Stimulated activated naive CD8-positive, alpha-beta T cell treated with anti-CD3 and anti-CD28 coated beads, Interleukin-15, Interleukin-2, amounts not matched to agents 100 U/mL and 50 U/mL, for 24 hours (primary cell): ENCODE measurements at regions not wholly inside any gene's neighbourhood (a gene's known extent, or its start where the extent isn't known, plus 50 kb on each side); places are given as distances from the start of the nearest gene placed in this dataset.
A peak's percentile ranks its signal among the peaks of the same experiment; 100 is the strongest.

Experiments
- ATAC-seq: fragments of 150-1000 bp; cut with Tn5 transposase; one replicate; pipeline ENCODE4 v1.10.0; 2021
- DNase-seq: peaks from one replicate; pipeline ENCODE4 v3.0.0; 2021

DNA sequence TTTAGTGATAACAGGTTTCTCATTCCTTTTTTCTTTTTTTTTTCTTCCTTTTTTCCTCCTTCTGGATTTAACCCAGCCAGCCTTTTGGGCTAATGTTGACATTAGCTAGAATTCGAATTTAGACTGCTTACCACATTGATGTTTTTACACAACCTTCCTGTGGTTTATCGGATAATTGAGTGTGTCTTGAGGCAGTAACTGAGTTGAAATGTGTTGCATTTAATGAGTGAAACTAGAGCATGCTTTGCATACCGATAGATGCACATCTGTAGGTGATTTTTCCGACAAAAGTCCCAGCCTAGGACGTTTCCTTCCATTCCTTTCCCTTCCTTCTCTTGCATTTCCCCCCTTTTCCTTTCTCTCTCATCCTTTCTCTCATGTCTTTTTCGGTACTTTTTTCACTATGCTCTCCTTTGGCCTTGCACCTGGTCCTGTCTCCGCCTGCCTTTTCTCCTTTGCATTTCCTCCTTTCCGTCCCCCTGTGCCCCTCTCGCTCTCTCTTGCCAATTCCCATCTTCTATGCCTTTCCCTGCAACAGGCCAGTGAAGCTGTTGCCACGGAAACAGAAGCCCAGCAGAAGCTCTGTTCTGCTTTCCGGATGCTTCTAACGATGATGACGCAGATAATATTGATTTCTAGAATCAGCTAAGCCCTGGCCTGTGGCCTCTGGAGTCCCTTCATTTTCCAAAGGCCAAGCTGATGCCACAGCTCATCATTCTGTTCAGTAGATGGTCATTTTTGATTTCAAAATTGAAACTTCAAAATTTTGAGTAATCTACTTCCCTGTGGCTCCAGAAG, 76.1 kb downstream of the SLC25A47 start:
- DNase-seq (no peak), ATAC-seq (no peak)

DNA sequence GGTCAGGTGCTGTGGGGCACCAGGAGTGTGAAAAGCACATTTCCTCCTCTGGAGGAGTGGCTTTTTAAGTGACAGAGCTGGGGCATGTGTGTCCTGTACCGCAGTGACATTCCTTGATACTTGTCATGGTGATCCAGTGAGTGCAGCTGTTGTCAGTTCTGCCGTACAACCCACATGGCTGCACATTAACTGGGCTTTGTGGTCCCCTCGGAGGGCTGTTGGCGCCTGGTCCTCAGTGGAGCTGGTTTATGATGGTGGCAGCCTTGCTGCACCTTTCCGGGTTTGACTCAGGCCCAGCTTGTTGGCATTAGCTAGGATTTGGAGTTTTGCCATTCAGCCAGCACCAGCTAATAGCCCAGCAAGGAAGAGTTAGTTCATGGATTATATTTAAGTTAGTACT, 77.0 kb downstream of the SLC25A47 start:
- no peak for DNase-seq
- no peak for ATAC-seq

DNA sequence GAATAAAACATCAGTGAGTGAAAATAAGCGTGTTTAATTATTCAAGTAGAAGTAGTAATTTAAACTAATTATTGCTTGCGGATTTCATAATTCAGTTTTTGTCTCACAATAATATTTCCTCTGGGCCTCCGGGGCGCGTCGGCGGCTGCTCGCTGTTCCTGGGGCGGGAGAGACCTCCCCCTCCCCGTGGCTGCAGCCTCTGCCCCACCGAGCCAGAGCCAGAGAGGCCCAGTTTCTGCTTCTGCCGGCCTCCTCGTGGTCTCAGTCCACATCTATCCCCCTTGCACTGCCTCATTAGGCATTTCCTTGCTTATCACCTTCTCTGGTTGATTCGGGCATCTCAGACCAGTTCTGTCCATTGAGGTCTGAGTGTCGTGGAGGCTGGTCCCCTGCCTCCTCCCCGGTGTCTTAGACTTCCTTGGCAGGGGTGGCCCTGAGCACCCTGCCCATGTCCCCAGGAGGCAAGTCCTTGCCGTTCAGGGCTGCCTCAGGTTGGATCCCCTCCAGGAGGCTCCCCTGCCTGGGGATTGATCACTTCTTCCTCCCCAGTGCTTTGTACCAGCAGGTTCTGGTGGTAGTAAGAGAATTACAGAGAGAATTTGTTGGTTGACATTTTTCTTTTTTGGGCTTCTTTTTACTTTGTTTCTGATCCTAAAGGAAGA, 78.0 kb downstream of the SLC25A47 start:
- DNase-seq (no peak), ATAC-seq (no peak)

DNA sequence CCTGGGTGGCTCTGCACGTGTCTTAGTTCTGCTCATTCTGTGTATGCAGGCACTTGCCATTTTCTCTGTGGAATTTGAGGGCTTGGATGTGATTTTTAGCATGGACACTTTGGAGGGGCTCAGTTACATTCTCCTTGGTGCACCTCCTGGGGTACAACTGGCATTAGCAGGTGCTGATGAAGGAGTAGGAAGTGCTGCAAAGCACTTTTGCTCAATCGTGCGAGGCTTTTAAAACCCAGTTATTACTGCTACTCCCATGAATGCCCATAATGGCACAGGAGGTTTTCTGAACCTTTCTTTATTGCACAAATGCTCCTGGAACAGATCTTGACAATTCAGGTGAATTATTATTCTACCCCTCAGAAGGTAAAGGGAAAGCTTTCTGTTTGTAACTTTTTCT, 78.7 kb downstream of the SLC25A47 start:
- DNase-seq (no peak), ATAC-seq (no peak)

DNA sequence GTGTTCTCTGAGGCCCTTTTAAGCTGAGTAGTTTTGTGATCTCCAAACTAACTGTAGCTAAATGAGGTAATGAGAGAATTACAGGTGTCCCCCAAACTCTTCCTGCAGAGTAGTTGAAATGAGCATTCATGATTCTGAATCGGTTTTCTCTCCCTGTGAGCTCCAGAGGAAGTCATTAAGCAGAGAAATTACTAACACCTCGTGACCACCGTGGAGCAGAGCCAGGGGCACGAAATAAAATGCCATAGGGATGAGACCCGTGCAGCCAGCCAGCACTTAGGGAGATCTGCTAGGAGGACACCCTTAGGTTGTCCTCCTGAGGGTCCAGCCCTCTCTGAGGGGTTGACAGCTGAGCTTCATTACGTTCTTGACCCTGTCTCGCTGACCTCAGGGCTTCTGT, 79.5 kb downstream of the SLC25A47 start:
- DNase-seq (no peak), ATAC-seq (no peak)

DNA sequence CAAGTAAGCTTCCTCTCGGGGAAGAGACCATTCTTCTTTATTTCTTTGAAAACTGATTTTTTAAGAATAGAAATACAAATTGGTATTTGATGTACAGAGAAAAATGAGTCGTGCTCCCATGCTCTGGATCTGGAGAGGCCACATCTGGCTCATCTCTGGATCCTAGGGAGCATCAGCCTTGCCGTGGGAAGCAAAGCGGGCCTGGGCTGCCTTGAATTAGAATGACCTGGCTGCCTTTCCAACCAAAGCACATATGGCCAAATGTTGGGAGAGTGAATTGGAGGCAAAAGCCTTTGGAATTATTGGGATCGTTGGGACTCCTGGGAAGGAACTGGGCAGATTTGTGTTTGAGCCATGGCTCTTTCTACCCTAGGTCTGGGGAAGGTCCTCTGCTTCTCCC, 80.0 kb downstream of the SLC25A47 start:
- DNase-seq: no peak
- ATAC-seq: no peak

DNA sequence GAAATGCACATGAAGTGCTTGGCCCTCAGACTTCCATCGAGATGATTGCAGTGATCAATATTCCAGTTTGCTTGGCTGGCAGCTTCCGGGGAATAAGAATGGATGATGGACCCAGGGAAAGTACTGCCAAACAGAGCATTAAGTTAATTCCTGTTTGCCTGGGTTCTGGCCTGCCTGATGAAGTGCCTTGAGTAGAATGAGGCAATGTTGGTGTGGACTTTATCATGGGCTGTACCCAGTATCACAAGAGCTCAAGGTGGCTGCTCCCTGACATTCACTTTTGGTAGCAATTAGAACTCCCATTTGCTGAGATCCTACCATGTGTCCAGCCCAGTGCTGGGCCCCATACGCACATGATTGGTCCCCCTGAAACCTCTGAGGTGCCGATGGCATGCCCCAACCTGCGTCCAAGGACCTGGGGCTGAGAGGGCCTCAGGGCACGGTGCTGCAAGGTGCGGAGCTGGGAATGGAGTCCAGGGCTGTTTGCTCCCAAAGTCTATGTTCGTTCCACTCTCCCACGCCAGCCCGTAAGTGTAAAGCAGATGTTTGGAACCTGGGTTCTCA, 80.7 kb downstream of the SLC25A47 start:
- ATAC-seq (no peak), DNase-seq (no peak)

DNA sequence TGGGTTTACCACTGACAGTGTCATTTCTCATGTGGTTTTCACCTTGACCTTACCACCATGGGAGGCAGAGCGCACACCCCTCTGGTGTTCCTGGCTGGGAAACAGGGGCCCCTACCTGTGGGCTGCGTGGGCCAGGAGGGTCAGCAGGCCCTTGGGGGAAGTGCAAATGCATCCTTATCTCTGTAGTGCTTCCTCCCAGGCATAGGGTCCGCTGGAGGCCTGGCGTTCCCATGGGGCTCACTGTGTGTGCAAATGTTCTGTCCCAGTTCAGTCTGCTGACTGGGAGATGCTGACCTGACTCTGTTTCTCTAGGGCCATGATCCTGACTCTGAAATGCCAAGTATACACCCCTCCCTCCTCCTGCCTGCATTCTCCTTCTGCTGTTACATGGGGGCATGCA, 81.3 kb downstream of the SLC25A47 start:
- DNase-seq (no peak), ATAC-seq (no peak)

DNA sequence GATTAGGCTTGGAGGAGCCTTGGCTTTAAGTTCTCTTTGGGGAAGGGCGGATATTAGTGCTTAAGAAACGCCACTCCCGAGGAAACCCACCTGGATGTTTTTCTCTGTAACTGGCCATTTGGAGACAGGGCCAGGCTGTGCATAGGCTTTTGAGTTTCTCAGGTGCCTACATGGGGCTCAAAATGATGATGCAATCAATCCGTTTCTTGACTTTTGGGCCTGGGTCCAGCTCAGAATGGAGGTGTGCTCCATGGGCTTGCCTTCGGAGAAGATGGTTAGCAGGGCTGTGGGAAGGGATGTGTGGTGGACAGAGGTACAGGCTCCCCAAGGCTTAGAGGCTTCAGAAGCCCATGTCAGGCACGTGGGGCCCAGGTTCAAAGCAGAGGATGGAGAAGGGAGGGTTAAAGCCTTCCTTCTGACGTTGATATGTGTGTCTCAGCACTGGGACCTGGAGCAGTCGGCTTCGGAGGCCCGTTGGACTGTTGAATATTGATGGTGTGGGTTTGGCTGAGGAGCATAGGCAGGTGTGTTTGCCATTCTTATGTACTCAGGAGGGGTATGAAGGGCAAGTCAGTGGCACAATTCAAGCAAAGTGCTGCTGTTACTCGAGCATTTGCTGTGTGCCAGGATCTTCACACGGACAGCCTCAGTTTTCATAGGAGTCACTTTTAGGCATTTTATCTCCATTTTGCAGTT, 82.8 kb downstream of the SLC25A47 start:
- ATAC-seq (no peak), DNase-seq (no peak)

DNA sequence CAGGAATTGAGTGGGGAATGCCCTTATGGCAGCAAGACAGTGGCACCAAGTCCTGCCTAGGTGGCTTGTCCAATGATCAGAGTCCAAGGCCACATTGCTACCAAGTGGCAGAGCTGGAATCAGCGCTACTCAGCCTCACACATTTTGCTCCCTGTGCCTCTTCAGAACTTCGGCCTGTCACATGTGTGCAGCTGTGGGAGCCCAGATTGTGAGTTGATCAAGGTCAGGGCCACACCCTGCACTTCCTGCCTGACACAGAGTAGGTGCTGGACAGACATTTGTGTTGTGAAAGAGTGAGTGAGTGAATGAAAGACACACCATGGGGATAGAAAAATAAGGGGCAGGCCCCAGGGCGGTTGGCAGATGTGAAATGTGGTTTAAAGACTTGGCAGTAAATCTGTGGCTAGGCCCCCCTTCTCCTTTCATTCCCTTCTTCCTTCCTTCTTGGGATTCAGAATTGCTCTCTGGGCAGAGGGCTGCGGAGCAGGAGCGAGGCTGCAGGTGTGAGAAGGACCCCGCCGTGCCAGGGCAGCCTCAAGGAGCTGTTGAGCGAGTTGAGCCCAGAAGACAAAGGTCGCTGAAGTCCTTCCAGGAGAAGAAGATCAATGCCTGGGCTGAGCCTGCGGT, 83.5 kb downstream of the SLC25A47 start:
- DNase-seq: no peak
- peak; percentile 37 for ATAC-seq

DNA sequence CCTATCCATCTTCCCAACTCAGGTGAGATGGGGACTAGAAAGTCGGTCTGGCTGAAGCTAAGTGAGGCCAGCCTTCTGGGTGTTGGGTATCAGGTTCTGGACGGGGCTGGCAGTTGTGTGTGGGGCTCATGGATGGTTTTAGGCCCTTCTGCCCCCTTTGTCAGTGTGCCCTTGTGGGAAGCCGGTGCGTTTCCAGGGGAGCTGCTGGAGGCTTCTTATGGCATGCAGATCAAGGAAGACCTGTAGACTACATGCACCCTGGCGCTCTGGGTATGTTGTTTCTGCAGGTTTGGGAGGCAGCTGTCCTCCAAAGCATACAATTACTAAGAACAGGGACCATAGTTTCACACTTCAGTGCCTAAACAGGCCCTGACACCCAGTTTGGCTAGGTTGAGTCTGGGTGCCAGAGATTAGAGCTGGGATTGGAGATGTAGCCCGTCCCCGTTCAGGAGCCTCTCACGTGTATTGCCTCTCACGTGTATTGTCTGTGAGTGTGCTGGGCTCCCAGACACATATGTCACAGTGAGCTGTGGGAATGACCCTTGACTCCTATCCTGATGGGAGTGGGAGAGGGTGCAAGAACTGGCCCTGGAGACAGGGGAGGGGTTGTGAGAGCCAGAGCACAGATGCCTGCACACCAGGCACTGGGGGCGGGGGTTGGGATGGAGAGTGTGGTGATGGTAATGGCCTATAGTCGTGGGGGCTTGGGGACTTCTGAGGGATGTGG, 84.4 kb downstream of the SLC25A47 start:
- DNase-seq (no peak), ATAC-seq (no peak)

DNA sequence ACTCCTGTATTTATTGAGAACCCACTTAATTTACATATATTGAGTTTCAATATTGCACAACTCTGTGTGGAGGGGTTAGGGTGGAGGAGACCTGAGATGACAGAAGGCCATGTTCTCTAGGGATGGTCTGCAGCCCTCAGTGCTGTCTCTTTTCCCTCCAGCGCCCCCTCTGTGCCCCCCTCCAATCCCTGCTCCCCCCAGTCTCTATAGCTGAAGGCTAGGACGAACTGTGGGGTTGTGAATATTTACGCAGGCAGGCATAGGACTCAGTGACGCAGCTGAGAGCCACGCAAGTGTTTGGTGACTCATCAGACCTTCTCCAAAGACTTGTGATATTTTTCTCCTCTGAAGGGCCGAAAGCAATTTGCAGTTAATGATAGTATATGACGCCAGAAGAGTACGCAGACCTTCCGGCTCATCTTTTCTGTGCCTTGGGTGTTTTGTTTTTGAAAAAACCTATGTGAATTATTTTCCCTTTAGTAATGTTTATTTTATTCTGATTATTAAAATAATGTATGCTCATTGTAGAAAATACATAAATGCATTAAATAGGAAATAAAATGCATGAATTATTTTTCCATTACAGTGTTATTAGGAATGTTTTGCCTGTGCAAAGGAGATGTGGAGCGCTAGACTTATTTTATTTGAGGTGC, 85.3 kb downstream of the SLC25A47 start:
- no peak for DNase-seq
- ATAC-seq: peak; percentile 16

DNA sequence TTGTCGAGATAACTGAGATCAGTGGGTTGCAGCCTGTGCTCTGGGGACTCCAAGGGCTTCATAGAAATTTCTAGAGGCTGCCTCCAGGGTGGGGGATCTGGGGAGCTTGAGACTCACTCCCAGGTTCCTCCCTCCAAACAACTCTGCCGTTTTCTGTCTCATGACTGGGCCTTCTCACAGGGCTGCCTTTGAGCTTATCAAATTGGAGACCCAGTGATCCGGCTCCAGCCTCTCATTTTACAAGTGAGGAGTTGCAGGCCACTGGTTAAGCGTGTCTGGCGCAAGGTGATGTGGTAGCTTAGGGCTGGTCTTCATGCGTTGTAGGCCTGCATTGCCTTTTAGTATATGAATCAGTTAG, 85.8 kb downstream of the SLC25A47 start:
- DNase-seq (no peak), ATAC-seq (no peak)

DNA sequence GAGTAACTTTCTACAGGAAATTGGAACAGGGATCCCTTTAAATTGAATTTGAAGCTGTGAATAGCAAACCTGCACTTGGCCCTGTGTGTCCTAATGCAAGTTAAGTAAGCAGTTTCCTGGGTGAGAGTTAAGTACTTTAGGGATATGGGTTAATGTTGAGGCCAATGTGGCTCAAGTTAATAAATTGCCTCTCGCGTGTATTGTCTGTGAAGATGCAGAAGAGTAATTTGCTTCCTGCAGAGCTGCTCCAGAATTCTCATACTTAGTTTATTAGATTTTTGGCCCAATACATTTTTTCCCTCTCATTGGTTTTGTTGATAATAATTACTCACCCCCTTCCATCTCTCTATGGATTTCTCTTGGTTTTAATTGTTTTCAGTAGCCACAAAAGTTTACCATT, 86.5 kb downstream of the SLC25A47 start:
- DNase-seq: no peak
- no peak for ATAC-seq

DNA sequence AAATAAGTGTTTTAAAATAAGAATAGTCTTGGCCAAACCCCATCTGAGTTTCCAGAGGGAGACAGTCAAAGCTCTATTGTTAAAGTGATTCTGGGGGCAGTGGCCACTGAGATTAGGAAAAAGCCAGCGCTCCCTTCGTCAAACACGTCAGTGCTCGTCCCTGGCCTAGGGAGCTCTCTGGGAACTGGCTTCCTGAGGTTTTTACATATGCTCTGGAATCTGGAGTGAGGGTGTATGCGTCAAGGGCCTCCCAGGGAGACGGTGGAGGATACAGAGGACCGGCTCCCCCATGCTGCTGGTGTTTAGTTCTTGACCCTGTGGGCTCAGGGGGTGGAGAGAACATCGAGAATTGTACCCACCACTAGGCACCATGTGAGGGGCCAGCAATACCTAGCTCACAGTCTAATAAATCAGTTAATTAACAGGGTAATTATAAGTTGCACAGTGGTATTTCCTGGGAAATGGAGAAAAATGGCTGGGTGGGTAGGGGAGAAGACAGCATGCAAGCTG, 87.0 kb downstream of the SLC25A47 start:
- no peak for ATAC-seq

DNA sequence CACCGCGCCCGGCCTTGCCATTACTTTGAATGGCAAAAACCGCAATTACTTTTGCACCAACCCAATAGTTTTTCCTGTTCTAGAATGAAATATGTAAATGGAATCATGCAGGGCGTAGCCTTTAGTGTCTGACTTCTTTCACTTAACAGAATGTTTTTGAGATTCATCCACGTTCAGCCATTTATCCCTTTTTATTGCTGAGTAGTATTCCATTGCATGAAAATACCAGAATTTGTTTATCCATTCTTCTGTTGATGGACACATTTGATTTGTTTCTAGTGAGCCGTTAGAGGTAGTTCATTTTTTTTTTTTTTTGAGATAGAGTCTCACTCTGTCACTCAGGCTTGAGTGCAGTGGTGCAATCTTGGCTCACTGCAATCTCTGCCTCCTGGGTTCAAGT, 90.6 kb downstream of the SLC25A47 start:
- ATAC-seq (no peak), DNase-seq (no peak)

More for the DNA sequence above, 87.0 kb downstream of the SLC25A47 start:
- DNase-seq: no peak

DNA sequence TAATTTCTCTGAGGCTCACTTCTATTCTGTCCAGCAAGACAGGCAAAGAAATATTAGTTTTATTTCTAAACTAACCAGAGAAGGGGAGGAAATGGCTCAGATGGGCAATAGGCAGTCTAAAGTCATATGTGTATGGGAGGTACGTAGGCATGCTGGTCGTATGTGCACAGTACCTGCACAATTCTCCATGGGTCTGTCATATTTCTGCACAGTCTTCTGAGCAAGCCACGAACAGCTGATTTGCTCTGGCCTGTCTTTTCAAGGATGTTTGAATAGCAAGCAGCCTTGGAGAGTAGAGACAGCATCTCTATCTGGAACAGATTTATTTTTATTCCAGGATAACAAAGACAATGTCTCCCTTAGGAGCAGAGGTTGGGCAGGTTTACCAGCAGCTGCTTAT, 92.1 kb downstream of the SLC25A47 start:
- no peak for DNase-seq
- ATAC-seq: no peak

DNA sequence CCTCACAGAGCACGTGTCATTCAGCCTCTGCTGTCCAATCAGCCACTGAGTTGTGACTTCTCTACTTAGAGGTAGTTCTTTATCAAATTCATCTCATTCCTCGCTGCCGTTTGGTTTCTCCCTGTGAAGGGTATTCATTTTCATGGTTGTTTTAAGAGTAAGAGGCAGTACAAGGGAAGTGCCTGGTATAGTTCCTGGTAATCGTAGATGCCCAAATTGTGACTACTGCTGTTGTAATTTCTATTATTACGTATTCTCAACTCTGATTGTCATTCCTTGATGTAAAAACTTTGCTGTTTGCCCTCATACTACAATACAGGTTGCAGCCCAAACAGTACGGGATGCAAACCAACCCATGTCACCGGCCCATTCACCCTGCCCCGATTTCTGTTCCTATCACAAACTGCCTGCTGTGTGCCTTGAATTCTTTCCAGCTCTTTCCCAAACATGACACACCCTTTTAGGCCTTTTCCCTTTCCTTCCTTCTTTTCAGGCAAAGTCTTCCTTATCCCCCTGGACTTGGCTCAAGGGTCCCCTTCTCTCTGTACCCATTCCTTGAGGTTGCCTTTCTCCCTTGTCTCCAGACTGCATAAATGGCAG, 93.0 kb downstream of the SLC25A47 start:
- ATAC-seq: no peak
- DNase-seq: no peak

DNA sequence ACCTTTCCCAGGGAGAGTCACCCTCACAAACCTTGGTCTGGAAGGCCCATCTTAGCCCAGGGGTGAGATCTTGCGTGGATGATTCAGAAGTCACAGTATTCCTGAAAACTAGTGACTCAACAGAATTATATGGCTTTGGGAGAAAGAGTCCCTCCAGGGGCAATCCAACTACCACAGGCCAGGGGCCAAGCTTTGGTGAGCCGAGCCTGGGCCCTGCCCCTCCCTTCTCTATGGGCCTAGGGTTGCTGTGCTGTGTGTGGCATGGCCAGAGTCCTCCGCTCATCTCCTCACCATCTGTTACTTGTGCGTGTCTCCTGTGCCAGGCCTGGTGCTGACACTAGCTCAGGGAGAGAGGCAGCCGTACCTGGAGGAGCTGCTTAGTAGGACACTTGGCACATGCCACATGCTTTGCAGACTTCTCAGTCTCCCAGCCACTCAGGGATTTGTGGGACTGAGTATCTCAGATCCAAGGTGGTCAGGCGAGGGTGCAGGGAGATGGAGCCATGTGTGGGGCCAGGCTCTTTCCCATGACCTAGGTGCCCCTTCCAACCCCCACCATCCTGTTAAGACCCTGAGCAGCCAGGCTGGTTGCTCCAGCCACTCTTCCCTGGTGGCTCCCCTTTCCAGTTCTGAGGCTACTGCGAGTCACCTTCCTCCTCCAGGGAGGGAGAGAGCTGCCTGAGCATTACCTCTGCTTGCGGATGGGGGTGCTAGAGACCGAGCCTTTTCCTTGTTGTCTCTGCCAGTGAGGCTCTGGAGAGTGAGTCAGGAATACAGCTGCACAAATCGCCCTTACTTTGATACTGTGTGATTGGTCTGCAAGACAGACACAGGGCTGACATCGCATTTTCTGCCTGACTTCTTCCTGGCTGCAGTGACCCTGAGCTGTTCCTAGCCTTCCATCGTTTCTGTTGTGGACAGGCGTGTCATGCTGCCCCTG, 94.1 kb downstream of the SLC25A47 start:
- DNase-seq (no peak), ATAC-seq (no peak)

DNA sequence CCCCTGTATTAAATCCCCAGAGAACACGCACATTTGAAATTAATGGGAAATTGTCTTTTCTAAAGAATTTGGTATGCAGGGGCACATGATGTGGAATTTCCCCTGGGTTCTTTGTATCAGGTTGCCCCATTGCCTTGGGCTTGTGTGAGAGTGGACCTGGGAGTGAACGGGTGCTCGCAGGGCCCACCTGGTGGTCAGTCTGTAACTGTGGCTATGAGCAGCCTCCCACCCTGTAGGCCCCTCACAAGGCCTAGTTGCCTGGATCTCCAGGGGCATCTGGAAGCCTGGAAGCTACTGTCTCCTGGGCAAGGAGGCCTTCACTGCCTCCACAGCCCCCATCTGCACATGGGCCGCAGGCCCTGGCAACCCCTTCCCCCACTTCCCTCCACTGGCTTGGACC, 96.7 kb downstream of the SLC25A47 start:
- ATAC-seq: no peak
- DNase-seq: no peak
